IMR-90 (cell line): ENCODE measurements at regions not wholly inside any gene's neighbourhood (a gene's known extent, or its start where the extent isn't known, plus 50 kb on each side); places are given as distances from the start of the nearest gene placed in this dataset.

Experiments
- ATAC-seq: fragments of 200-7000 bp; cut with Tn5 transposase; 2 replicates; pipeline ENCODE4 v1.9.1; 2020; ENCODE audit warnings: low read depth, mild to moderate bottlenecking, moderate library complexity
- BruUV-seq: library from RNA; stranded (reverse); fragments of 400-500 nt; replicated peaks from 2 replicates; lab custom pipeline; 2021; lab: Mats Ljungman, UMichigan
- CTCF ChIA-PET: fragments of 300-600 bp; formaldehyde crosslinking; extraction: SDS; loops from one replicate; lab custom pipeline; 2021; ENCODE audit warnings: antibody characterized with exemption; lab: Yijun Ruan, JAX
- POLR2A ChIA-PET: fragments of 300-600 bp; sonication (Branson Sonifier 250); formaldehyde crosslinking; loops from one replicate; lab custom pipeline; 2022; ENCODE audit warnings: antibody characterized with exemption; ENCODE audit not compliant: unreplicated experiment; lab: Charles Lee
- DNase-seq: peaks from one replicate; pipeline ENCODE4 v3.0.0; 2013
- H2AFZ ChIP-seq: replicated peaks from 2 replicates; pipeline ENCODE3; 2013; ENCODE audit warnings: low read length, mild to moderate bottlenecking; ENCODE audit not compliant: poor library complexity
- H2AK5ac ChIP-seq: 2 replicates; pipeline ENCODE4 v1.6.1; 2013; ENCODE audit warnings: low read depth, low read length, inconsistent platforms
- H2AK9ac ChIP-seq: replicated peaks from 2 replicates; pipeline ENCODE3; 2013; ENCODE audit warnings: mild to moderate bottlenecking, low read depth, low read length, moderate library complexity; ENCODE audit not compliant: poor library complexity
- H2BK120ac ChIP-seq: 2 replicates; pipeline ENCODE4 v1.6.1; 2013; ENCODE audit warnings: low read depth, low read length, inconsistent platforms
- H2BK15ac ChIP-seq: 3 replicates; pipeline ENCODE4 v1.6.1; 2013; ENCODE audit warnings: low read depth, low read length, inconsistent platforms
- H2BK20ac ChIP-seq: 2 replicates; pipeline ENCODE4 v1.6.1; 2013; ENCODE audit warnings: low read depth, mild to moderate bottlenecking, inconsistent platforms, low read length, moderate library complexity
- H2BK5ac ChIP-seq: 2 replicates; pipeline ENCODE4 v1.6.1; 2013; ENCODE audit warnings: mild to moderate bottlenecking, low read depth, low read length, inconsistent platforms; ENCODE audit not compliant: poor library complexity, severe bottlenecking
- H3K14ac ChIP-seq: replicated peaks from 2 replicates; pipeline ENCODE4 v1.6.1; 2013; ENCODE audit warnings: low read depth, low read length, inconsistent platforms
- H3K18ac ChIP-seq: 2 replicates; pipeline ENCODE4 v1.6.1; 2013; ENCODE audit warnings: low read depth, low read length, control low read depth
- H3K23ac ChIP-seq: 2 replicates; pipeline ENCODE4 v1.6.1; 2013; ENCODE audit warnings: low read depth, low read length, inconsistent platforms
- H3K27ac ChIP-seq: 2 replicates; pipeline ENCODE4 v1.5.1; 2013; ENCODE audit warnings: mild to moderate bottlenecking, control low read depth, low read length; ENCODE audit not compliant: insufficient read depth
- H3K27me3 ChIP-seq: 2 replicates; pipeline ENCODE4 v1.6.1; 2013; ENCODE audit warnings: low read length; ENCODE audit not compliant: control insufficient read depth, insufficient read depth
- H3K36me3 ChIP-seq: 2 replicates; pipeline ENCODE4 v1.6.1; 2013; ENCODE audit warnings: low read length, mixed read lengths; ENCODE audit not compliant: control insufficient read depth, insufficient read depth
- H3K4ac ChIP-seq: 2 replicates; pipeline ENCODE4 v1.6.1; 2013; ENCODE audit warnings: low read depth, low read length, inconsistent platforms
- H3K4me1 ChIP-seq: 2 replicates; pipeline ENCODE4 v1.6.1; 2013; ENCODE audit warnings: low read length, mixed read lengths; ENCODE audit not compliant: control insufficient read depth, insufficient read depth
- H3K4me2 ChIP-seq: 2 replicates; pipeline ENCODE4 v1.6.1; 2013; ENCODE audit warnings: low read depth, mild to moderate bottlenecking, control low read depth, low read length, moderate library complexity
- H3K4me3 ChIP-seq: 2 replicates; pipeline ENCODE4 v1.5.1; 2013; ENCODE audit warnings: low read depth, mild to moderate bottlenecking, control low read depth, low read length, moderate library complexity; ENCODE audit not compliant: insufficient read depth
- H3K56ac ChIP-seq: 2 replicates; pipeline ENCODE4 v1.6.1; 2013; ENCODE audit warnings: low read length, inconsistent platforms; ENCODE audit not compliant: insufficient read depth; ENCODE audit errors: extremely low read depth
- H3K79me1 ChIP-seq, 2 experiments: 2 replicates each; pipeline ENCODE4 v1.6.1; 2013; ENCODE audit warnings: low read length in 2 of 2, inconsistent platforms in 1 of 2, low read depth in 1 of 2
- H3K9ac ChIP-seq: 2 replicates; pipeline ENCODE4 v1.6.1; 2013; ENCODE audit warnings: low read depth, low read length, control low read depth
- H3K9me1 ChIP-seq: 2 replicates; pipeline ENCODE4 v1.6.1; 2013; ENCODE audit warnings: low read length, inconsistent platforms; ENCODE audit not compliant: insufficient read depth
- H3K9me3 ChIP-seq: 2 replicates; pipeline ENCODE4 v1.6.1; 2013; ENCODE audit warnings: low read length; ENCODE audit not compliant: control insufficient read depth, insufficient read depth
- H4K20me1 ChIP-seq: 2 replicates; pipeline ENCODE4 v1.6.1; 2013; ENCODE audit warnings: low read length, inconsistent platforms; ENCODE audit not compliant: insufficient read depth
- H4K5ac ChIP-seq: 2 replicates; pipeline ENCODE4 v1.6.1; 2013; ENCODE audit warnings: mild to moderate bottlenecking, low read depth, low read length, control low read depth
- H4K8ac ChIP-seq, 2 experiments: 2 replicates each; pipeline ENCODE4 v1.6.1; 2013; ENCODE audit warnings: low read depth in 2 of 2, low read length in 2 of 2, control low read depth in 1 of 2, inconsistent platforms in 1 of 2
- H4K91ac ChIP-seq: 2 replicates; pipeline ENCODE4 v1.6.1; 2013; ENCODE audit warnings: low read depth, low read length, inconsistent platforms; ENCODE audit not compliant: insufficient read depth
- BHLHE40 ChIP-seq: fragments of 150-350 bp; IDR thresholded peaks from 2 replicates; pipeline ENCODE4 v1.6.1; 2016; ENCODE audit warnings: mild to moderate bottlenecking, low read depth, low read length
- CHD1 ChIP-seq: IDR thresholded peaks from 2 replicates; pipeline ENCODE4 v1.6.1; 2012; ENCODE audit warnings: low read depth, low read length, improper control_type of control experiment
- CTCF ChIP-seq: conservative IDR thresholded peaks from 2 replicates; pipeline ENCODE4 v1.5.1; 2012; ENCODE audit warnings: mild to moderate bottlenecking, low read depth, low read length, improper control_type of control experiment
- FOS ChIP-seq: fragments of 150-350 bp; IDR thresholded peaks from 2 replicates; pipeline ENCODE4 v1.6.1; 2016; ENCODE audit warnings: low read depth, low read length
- MAFK ChIP-seq: IDR thresholded peaks from 2 replicates; pipeline ENCODE4 v1.6.1; 2012; ENCODE audit warnings: low read depth, low read length, improper control_type of control experiment
- MAZ ChIP-seq: IDR thresholded peaks from 2 replicates; pipeline ENCODE4 v1.6.1; 2012; ENCODE audit warnings: low read depth, mild to moderate bottlenecking, low read length, improper control_type of control experiment, moderate library complexity, borderline replicate concordance
- NFE2L2 ChIP-seq: fragments of 150-350 bp; IDR thresholded peaks from 2 replicates; pipeline ENCODE4 v1.6.1; 2016; ENCODE audit warnings: low read depth, mild to moderate bottlenecking, low read length
- POLR2A ChIP-seq: IDR thresholded peaks from 2 replicates; pipeline ENCODE4 v1.6.1; 2012; ENCODE audit warnings: mild to moderate bottlenecking, low read depth, low read length
- RAD21 ChIP-seq: IDR thresholded peaks from 2 replicates; pipeline ENCODE4 v1.6.1; 2012; ENCODE audit warnings: low read length, improper control_type of control experiment
- RCOR1 ChIP-seq: IDR thresholded peaks from 2 replicates; pipeline ENCODE4 v1.6.1; 2012; ENCODE audit warnings: mild to moderate bottlenecking, low read length, improper control_type of control experiment; ENCODE audit not compliant: insufficient replicate concordance
- RFX5 ChIP-seq: IDR thresholded peaks from 2 replicates; pipeline ENCODE4 v1.8.0; 2012; ENCODE audit warnings: low read depth, mild to moderate bottlenecking, low read length, moderate library complexity
- USF2 ChIP-seq: fragments of 150-350 bp; IDR thresholded peaks from 2 replicates; pipeline ENCODE4 v1.6.1; 2017; ENCODE audit warnings: mild to moderate bottlenecking, antibody characterized with exemption, low read length, low read depth
- WGBS, 2 experiments: methylation state at CpG; one replicate each; pipeline versions ENCODE4 v1.1.5 to v1.1.7; 2013; ENCODE audit warnings: missing lambda C conversion rate in 2 of 2; ENCODE audit not compliant: insufficient read length in 1 of 2; ENCODE audit errors: extremely low coverage in 2 of 2; 5-methylcytosine and 5-hydroxymethylcytosine counted together
- dilution Hi-C: fragments of 300-500 bp; cut with HindIII; formaldehyde crosslinking; loops from one replicate; pipeline ENCODE4 v1.14.3; 2018; ENCODE audit warnings: low sequenced_read_pairs; ENCODE audit not compliant: unreplicated experiment
- in situ Hi-C: fragments of 300-500 bp; cut with MboI; formaldehyde crosslinking; loops from 3 replicates; pipeline ENCODE4 v1.14.3; 2019; ENCODE audit warnings: low sequenced_read_pairs, inconsistent platforms, mixed read lengths
- intact Hi-C: fragments of 100-400 bp; cut with micrococcal nuclease; formaldehyde crosslinking; loops from 2 replicates; pipeline ENCODE4 v1.10.0; 2022

GRCh38 chr20:20823476-20823881 lies 111.0 kb upstream of the RALGAPA2 start:
- Histone ChIP-seq H2BK120ac (no peak overlapping the region), H4K91ac (no peak overlapping the region), H2AK9ac (no peak overlapping the region), H3K4ac (no peak overlapping the region), H3K9ac (no peak overlapping the region), H3K36me3 (no peaks in the 10 kb centered on the region), H2BK5ac (no peak overlapping the region), H3K14ac (no peak overlapping the region), H3K4me2 (no peak overlapping the region), H3K79me1 (no peaks in the 10 kb centered on the region), H2AFZ (no peak overlapping the region), H3K9me1 (no peaks in the 10 kb centered on the region), H4K8ac (no peak overlapping the region), H2BK15ac (no peak overlapping the region), H2AK5ac (no peak overlapping the region), H3K27me3 (no peaks in the 10 kb centered on the region), H3K9me3 (no peaks in the 10 kb centered on the region), H4K5ac (no peak overlapping the region), H3K4me1 (no peaks in the 10 kb centered on the region), H3K4me3 (no peak overlapping the region), H2BK20ac (no peak overlapping the region), H3K56ac (no peak overlapping the region), H4K20me1 (no peaks in the 10 kb centered on the region), H3K23ac (no peak overlapping the region), H3K18ac (no peak overlapping the region), H3K27ac (no peak overlapping the region)
- ChIA-PET CTCF (no interaction called here), POLR2A (no interaction called here)
- no TSS peak for BruUV-seq
- dilution Hi-C loops, result no loop called here
- 36% methylated on average over 2 of the region's 11 CpGs; no CpG with 5 or more reads in 1 of the 2 experiments for WGBS, 2 experiments
- TF ChIP-seq POLR2A, result no peak
- no peak for TF ChIP-seq MAZ
- no peak for TF ChIP-seq FOS
- TF ChIP-seq RAD21, result no peak
- no peak for TF ChIP-seq BHLHE40
- TF ChIP-seq MAFK, result no peak
- no peak for TF ChIP-seq CHD1
- TF ChIP-seq RFX5, result no peak
- TF ChIP-seq RCOR1, result no peak
- TF ChIP-seq NFE2L2, result no peak
- TF ChIP-seq CTCF, result no peak
- TF ChIP-seq USF2, result no peak
- ATAC-seq (no peak), DNase-seq (no peak)
- intact Hi-C loops, result loop anchor here (10.0 kb wide), 2 partner anchors 209 to 739 kb away; no protein-coding TSS in a partner anchor
- in situ Hi-C loops, result no loop called here
